ENCODE measurements at regions not wholly inside any gene's neighbourhood (a gene's known extent, or its start where the extent isn't known, plus 50 kb on each side); places are given as distances from the start of the nearest gene placed in this dataset.

- no peak for DNase-seq (ENCODE audit: low read depth)
These were observed 81.3 kb upstream of the NAALADL2 start for GRCh38 chr3:174777813-174778212.

GRCh38 chr3:174783502-174783901 lies 75.6 kb upstream of the NAALADL2 start:
- DNase-seq (ENCODE audit: low read depth) = no peak

GRCh38 chr3:174784206-174784934 lies 74.8 kb upstream of the NAALADL2 start:
- DNase-seq (ENCODE audit: low read depth) = no peak

GRCh38 chr3:174786825-174787224 lies 72.3 kb upstream of the NAALADL2 start:
- no peak for DNase-seq (ENCODE audit: low read depth)

- DNase-seq (ENCODE audit: low read depth) = no peak
These were observed 68.0 kb upstream of the NAALADL2 start for GRCh38 chr3:174791161-174791560.

GRCh38 chr3:174792864-174793263 lies 66.3 kb upstream of the NAALADL2 start:
- no peak for DNase-seq (ENCODE audit: low read depth)
